ENCODE measurements at regions not wholly inside any gene's neighbourhood (a gene's known extent, or its start where the extent isn't known, plus 50 kb on each side); places are given as distances from the start of the nearest gene placed in this dataset.
A peak's percentile ranks its signal among the peaks of the same experiment; 100 is the strongest.

DNA sequence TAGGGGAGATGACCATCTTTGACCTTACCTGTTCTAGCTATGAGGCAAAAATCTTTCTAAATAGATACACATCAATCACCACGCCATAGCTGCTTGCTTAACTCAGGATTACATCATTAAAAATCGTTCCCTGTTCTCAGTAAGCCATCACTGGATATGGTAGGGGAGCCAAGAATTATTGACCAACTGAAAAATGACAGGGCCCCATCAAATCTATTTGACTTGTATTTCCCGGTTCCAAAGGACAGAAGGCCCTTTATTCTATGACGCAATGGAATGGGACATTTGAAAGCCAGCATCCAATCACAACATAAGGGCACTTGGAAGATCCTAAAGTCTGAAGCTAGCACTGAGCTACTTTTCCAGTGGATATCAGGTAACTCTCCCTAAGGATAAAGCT, 75.6 kb upstream of the NOCT start:
- intact Hi-C loops (cut with DNase I), result no loop called here
- no peaks in the 10 kb centered on the region for H3K27me3 ChIP-seq (replicated peaks; ENCODE audit: insufficient read depth)
- H3K9me3 ChIP-seq, result no peaks in the 10 kb centered on the region
- H3K27ac ChIP-seq, result no peak overlapping the region
- H3K36me3 ChIP-seq, result no peaks in the 10 kb centered on the region
- no peak overlapping the region for H3K4me3 ChIP-seq
- H3K4me1 ChIP-seq (replicated peaks), result no peaks in the 10 kb centered on the region
- TF ChIP-seq POLR2AphosphoS5 (IDR thresholded peaks at IDR 0.05), result no peak
- TF ChIP-seq, protein P1, sequence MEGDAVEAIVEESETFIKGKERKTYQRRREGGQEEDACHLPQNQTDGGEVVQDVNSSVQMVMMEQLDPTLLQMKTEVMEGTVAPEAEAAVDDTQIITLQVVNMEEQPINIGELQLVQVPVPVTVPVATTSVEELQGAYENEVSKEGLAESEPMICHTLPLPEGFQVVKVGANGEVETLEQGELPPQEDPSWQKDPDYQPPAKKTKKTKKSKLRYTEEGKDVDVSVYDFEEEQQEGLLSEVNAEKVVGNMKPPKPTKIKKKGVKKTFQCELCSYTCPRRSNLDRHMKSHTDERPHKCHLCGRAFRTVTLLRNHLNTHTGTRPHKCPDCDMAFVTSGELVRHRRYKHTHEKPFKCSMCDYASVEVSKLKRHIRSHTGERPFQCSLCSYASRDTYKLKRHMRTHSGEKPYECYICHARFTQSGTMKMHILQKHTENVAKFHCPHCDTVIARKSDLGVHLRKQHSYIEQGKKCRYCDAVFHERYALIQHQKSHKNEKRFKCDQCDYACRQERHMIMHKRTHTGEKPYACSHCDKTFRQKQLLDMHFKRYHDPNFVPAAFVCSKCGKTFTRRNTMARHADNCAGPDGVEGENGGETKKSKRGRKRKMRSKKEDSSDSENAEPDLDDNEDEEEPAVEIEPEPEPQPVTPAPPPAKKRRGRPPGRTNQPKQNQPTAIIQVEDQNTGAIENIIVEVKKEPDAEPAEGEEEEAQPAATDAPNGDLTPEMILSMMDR (IDR thresholded peaks at IDR 0.05), result no peak
- no peak for TF ChIP-seq POLR2A (IDR thresholded peaks at IDR 0.05)
- DNase-seq (ENCODE audit: low spot score), result no peak
- 55% methylated on average over 4 of the region's 4 CpGs for WGBS

DNA sequence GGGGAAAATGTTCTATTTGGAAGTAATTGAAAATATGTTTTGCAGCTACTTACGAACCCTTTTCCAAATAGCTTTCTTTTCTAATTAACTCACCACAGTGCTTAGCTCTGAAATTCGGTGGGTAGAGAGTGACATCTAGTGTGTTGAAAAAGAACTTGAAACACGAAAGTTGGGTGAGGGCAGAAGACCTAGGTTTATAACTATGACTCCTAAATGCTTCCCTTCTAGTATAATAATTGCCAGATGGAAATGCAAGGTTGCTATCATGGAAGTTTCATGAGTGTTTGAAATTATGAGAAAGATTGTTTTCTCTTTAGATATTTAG, 77.3 kb upstream of the NOCT start:
- intact Hi-C loops (cut with DNase I), result no loop called here
- H3K27ac ChIP-seq, result no peak overlapping the region
- no peaks in the 10 kb centered on the region for H3K4me1 ChIP-seq (replicated peaks)
- 7% methylated on average over 3 of the region's 3 CpGs for WGBS
- H3K4me3 ChIP-seq, result no peak overlapping the region
- no peaks in the 10 kb centered on the region for H3K9me3 ChIP-seq
- no peak for DNase-seq (ENCODE audit: low spot score)
- H3K27me3 ChIP-seq (replicated peaks; ENCODE audit: insufficient read depth), result no peaks in the 10 kb centered on the region
- H3K36me3 ChIP-seq, result no peaks in the 10 kb centered on the region
- TF ChIP-seq, protein P1 (IDR thresholded peaks at IDR 0.05), result peak in 3 of 4 experiments; percentile 35 to 57 (median 56)
- TF ChIP-seq POLR2AphosphoS5 (IDR thresholded peaks at IDR 0.05), result no peak

- Histone ChIP-seq H3K27me3 (replicated peaks; ENCODE audit: insufficient read depth) (no peaks in the 10 kb centered on the region), H3K4me3 (no peak overlapping the region), H3K9me3 (no peaks in the 10 kb centered on the region), H3K27ac (no peak overlapping the region), H3K36me3 (no peaks in the 10 kb centered on the region), H3K4me1 (replicated peaks) (no peaks in the 10 kb centered on the region)
- WGBS, result 23% methylated on average over 4 of the region's 4 CpGs
- DNase-seq (ENCODE audit: low spot score), result no peak
- TF ChIP-seq POLR2A (IDR thresholded peaks at IDR 0.05), result no peak
- TF ChIP-seq POLR2AphosphoS5 (IDR thresholded peaks at IDR 0.05), result no peak
- TF ChIP-seq, protein P1 (IDR thresholded peaks at IDR 0.05), result no peak
- intact Hi-C loops (cut with DNase I), result no loop called here
Measured at GRCh38 chr4:138935135-138935807, 80.3 kb upstream of the NOCT start.

DNA sequence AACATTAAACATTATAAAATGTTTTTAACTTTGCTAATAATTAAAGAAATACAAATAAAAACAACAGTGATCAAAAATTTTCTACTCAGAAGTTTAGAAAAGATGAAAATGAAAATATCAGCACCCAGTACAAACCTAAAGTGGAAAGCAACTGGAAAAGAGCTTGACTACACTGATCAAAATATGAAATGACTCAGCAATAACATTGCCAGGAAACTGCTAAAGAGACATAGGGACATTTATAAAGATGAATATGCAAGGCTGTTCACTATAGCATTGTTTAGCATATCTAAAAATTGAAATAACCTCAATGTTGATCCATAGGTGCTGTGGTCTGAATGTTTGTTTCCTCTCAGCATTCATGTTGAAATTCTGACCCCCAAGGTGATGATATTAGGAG, 88.5 kb upstream of the NOCT start:
- Histone ChIP-seq H3K4me3 (no peak overlapping the region), H3K36me3 (no peaks in the 10 kb centered on the region), H3K27me3 (replicated peaks; ENCODE audit: insufficient read depth) (no peaks in the 10 kb centered on the region), H3K4me1 (replicated peaks) (no peaks in the 10 kb centered on the region), H3K27ac (no peak overlapping the region), H3K9me3 (no peaks in the 10 kb centered on the region)
- no peak for DNase-seq (ENCODE audit: low spot score)
- TF ChIP-seq, protein P1 (IDR thresholded peaks at IDR 0.05), result no peak
- no peak for TF ChIP-seq POLR2A (IDR thresholded peaks at IDR 0.05)
- TF ChIP-seq POLR2AphosphoS5 (IDR thresholded peaks at IDR 0.05), result no peak
- intact Hi-C loops (cut with DNase I), result no loop called here

GRCh38 chr4:138925495-138925894, 90.1 kb upstream of the NOCT start:
- no peaks in the 10 kb centered on the region for H3K4me1 ChIP-seq (replicated peaks)
- no peaks in the 10 kb centered on the region for H3K9me3 ChIP-seq
- 77% methylated on average over 3 of the region's 3 CpGs for WGBS
- DNase-seq (ENCODE audit: low spot score), result no peak
- no peaks in the 10 kb centered on the region for H3K36me3 ChIP-seq
- H3K27me3 ChIP-seq (replicated peaks; ENCODE audit: insufficient read depth), result no peaks in the 10 kb centered on the region
- intact Hi-C loops (cut with DNase I), result no loop called here
- no peak overlapping the region for H3K4me3 ChIP-seq
- H3K27ac ChIP-seq, result no peak overlapping the region
- TF ChIP-seq POLR2A (IDR thresholded peaks at IDR 0.05) (no peak), POLR2AphosphoS5 (IDR thresholded peaks at IDR 0.05) (no peak)
- TF ChIP-seq, protein P1 (IDR thresholded peaks at IDR 0.05), result no peak
